Stimulated activated naive CD8-positive, alpha-beta T cell treated with anti-CD3 and anti-CD28 coated beads, Interleukin-15, Interleukin-2, amounts not matched to agents 100 ng/mL and 50 ng/mL, for 24 hours (primary cell): ENCODE measurements at regions not wholly inside any gene's neighbourhood (a gene's known extent, or its start where the extent isn't known, plus 50 kb on each side); places are given as distances from the start of the nearest gene placed in this dataset.

Experiments
- H3K27ac Mint-ChIP-seq: one replicate; pipeline ENCODE4 v1.8.0; 2021; ENCODE audit warnings: mild to moderate bottlenecking, mixed read lengths
- H3K27me3 Mint-ChIP-seq: one replicate; pipeline ENCODE4 v1.8.0; 2021; ENCODE audit warnings: mixed read lengths
- H3K36me3 Mint-ChIP-seq: one replicate; pipeline ENCODE4 v1.8.0; 2021; ENCODE audit warnings: low read depth, mixed read lengths
- H3K4me1 Mint-ChIP-seq: one replicate; pipeline ENCODE4 v1.8.0; 2021; ENCODE audit warnings: low read depth, mixed read lengths
- H3K4me3 Mint-ChIP-seq: one replicate; pipeline ENCODE4 v1.8.0; 2021; ENCODE audit warnings: mild to moderate bottlenecking, mixed read lengths
- H3K9me3 Mint-ChIP-seq: one replicate; pipeline ENCODE4 v1.8.0; 2021; ENCODE audit warnings: mixed read lengths

DNA sequence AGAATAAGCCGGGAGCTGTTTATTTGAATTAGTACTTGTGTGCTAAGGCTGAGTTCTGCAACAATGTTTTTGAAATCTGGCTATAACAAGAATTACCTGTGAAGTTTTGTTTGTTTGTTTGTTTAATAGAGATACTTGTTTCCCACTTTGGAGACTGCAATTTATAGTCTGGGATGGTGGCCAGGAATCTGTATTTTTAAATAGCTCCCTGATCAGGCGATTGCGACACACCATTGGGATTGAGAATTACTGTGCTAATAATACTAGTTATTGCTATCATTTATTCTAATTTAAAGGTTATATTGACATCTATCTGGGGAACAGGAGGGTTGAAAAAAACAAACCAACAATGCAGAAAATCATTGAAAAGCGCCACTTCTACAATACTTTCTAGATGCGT lies 951.6 kb upstream of the TENM3 start:
- H3K4me1 Mint-ChIP-seq = no peaks in the 10 kb centered on the region
- no peaks in the 10 kb centered on the region for H3K9me3 Mint-ChIP-seq
- no peaks in the 10 kb centered on the region for H3K36me3 Mint-ChIP-seq
- H3K27ac Mint-ChIP-seq = no peak overlapping the region
- H3K4me3 Mint-ChIP-seq = no peak overlapping the region
- no peaks in the 10 kb centered on the region for H3K27me3 Mint-ChIP-seq

DNA sequence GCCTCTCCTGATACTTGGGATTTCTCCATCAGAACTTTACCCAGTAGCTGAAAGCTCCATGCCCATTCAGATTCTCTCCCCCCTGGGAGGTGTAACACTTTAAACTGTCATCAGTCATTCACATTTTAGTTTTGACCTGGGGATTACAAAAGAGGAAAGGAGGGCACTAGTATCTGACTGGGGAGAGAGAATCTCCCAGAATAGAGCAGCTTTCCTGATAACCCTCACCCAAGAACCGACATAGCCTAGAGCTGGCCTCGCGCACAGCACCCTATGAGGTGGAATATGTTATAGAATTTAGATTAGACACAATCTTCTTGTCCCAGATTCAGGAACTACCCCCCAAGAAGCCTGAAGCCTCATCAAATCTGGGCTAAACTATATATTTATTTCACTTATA lies 950.2 kb upstream of the TENM3 start:
- no peak overlapping the region for H3K4me3 Mint-ChIP-seq
- no peak overlapping the region for H3K27ac Mint-ChIP-seq
- no peaks in the 10 kb centered on the region for H3K36me3 Mint-ChIP-seq
- no peaks in the 10 kb centered on the region for H3K9me3 Mint-ChIP-seq
- no peaks in the 10 kb centered on the region for H3K4me1 Mint-ChIP-seq
- no peaks in the 10 kb centered on the region for H3K27me3 Mint-ChIP-seq

DNA sequence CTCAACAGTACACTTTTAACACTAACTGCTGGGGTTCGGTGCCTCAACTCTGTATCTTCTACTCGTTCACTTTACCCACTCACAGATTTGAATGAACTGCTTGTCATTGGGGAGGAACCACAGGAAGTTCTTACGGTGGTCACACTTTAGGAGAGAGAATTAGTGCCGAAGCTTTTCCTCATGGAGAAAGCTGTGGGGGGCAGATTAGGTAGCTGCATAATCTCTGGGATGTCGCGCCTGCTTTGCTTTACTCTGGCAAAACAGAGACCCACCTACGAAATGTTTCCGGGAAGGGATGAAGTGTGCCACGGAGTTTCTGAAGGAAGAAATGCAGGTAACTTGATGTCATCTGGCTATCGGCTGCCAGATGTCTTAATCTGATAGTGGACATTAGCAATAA lies 949.7 kb upstream of the TENM3 start:
- Mint-ChIP-seq H3K4me3 (no peak overlapping the region), H3K36me3 (no peaks in the 10 kb centered on the region), H3K9me3 (no peaks in the 10 kb centered on the region), H3K4me1 (no peaks in the 10 kb centered on the region), H3K27ac (no peak overlapping the region), H3K27me3 (no peaks in the 10 kb centered on the region)

DNA sequence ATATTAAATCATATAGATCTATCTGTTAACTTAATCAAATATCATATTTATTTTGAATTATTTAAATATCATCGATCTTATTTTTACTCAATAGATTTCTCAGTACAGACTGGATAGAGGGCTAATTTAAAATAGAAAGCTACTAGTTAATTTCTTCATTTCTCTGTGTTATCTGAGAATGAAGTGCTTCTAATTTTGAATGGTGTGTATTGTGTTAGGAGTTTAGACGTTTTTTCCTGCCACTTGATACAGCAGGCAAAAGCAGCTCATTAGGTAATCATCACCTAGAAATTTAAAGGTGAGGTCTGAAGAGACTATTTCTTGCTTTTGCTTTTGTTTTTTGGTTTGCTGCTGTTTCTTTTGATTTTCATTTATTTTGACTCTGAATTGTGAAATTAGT lies 948.8 kb upstream of the TENM3 start:
- Mint-ChIP-seq H3K27me3 (no peaks in the 10 kb centered on the region), H3K36me3 (no peaks in the 10 kb centered on the region), H3K4me3 (no peak overlapping the region), H3K9me3 (no peaks in the 10 kb centered on the region), H3K27ac (no peak overlapping the region), H3K4me1 (no peaks in the 10 kb centered on the region)

DNA sequence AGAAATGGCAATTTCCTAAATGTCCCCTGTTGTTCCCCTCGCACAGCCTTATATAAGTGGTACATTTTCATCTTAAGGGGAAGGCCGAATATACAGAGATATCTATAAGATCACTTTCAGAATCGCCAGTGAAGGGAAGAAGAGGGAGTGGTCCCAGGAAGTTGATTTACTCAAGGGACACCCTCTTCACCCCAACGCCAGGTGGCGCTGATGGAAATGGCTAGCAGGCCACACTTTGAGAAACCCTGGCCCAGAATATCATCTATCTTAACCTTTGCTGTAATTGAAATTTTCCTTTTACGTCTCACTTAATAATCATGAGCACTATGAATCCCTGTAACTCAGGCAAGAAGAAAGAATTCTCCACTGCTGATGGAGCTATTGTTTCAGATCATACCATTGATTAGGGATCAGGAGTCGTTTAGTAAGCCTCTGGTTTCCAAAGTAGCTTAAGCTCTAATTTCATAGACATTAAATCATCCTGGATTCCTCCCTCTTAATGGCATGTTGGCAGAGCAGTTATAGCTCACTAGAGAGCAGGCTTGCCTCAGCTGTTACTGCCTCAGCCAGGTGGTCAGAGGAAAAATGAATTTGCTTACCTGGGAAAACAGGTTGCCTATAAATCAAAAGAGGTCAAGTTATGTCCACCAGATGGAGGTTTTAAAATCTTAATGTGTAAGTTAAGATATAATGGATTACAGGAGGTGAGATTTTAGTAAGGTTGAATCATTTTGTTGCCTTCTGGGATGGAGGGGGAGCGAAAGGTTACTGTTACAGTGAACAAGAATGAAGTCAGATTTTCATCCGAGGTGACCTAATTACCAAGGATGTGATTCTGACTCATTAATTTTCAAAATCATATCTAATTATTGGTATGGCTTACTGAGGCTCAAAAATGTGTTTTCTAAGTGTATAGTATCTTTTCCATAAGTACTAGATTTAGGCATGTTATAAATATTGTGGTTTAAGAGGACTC lies 941.2 kb upstream of the TENM3 start:
- no peaks in the 10 kb centered on the region for H3K4me1 Mint-ChIP-seq
- H3K9me3 Mint-ChIP-seq = no peaks in the 10 kb centered on the region
- no peak overlapping the region for H3K27ac Mint-ChIP-seq
- H3K27me3 Mint-ChIP-seq = no peaks in the 10 kb centered on the region
- H3K4me3 Mint-ChIP-seq = no peak overlapping the region
- H3K36me3 Mint-ChIP-seq = no peaks in the 10 kb centered on the region

DNA sequence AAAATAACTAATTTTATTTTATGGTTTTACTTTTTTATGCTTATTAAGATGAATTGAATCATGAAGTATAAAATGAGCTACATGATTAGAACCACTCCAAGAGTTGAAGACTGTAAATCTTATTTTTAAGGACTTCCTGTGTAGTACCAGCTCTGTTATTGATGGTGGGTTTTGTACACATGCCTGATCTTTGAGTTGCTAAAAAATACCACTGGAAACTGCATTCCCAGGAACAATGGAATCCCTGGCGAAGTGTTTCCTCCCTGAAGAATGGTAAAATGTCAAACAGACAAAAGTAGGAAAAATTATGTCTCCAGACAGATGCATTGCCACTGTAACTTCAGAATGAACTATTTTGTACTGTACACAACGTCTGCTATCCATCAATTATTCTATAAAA lies 935.4 kb upstream of the TENM3 start:
- H3K36me3 Mint-ChIP-seq = no peaks in the 10 kb centered on the region
- H3K4me3 Mint-ChIP-seq = no peak overlapping the region
- H3K4me1 Mint-ChIP-seq = no peaks in the 10 kb centered on the region
- H3K27ac Mint-ChIP-seq = no peak overlapping the region
- peaks cover 5% of the 10 kb centered on the region for H3K9me3 Mint-ChIP-seq
- H3K27me3 Mint-ChIP-seq = no peaks in the 10 kb centered on the region

DNA sequence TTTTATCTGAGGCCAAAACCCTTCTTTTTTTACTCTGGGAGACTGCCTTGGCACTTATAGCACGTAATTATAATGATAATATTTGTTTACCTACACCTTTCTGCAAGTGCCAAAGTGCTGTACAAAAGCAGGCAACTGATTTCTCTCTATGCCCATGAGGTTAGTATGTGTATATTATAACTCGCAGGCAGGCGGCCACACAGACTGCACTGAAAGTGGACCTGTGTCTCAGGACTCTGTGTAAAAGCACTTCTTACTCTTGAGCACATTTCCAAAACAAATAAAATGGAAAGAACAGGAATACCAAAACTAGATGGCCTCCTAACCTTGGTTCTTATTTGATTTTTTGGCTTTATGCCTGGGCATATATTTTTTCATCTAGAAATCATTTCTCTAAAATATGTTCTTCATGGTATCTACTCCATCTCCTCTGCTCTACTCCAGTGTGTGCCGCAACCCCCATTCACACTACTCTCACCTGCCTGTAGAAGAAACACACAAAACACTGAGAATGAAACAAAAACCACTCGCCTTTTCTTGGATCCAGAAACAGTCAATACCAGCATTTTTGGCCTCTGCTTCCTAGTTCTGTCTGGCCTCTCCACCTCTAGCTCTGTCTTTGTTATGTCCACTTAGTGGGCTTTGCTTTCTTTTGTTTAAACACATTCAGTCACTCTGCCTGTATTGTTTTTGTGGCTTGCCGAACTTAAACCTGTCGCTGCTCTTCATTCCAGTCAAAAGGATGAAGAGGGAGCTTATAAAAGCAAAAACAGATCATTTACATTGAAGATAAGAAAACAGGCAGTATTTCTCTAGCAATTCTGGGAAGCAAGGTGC lies 934.5 kb upstream of the TENM3 start:
- Mint-ChIP-seq H3K27ac (no peak overlapping the region), H3K4me3 (no peak overlapping the region), H3K9me3 (peaks cover 5% of the 10 kb centered on the region), H3K36me3 (no peaks in the 10 kb centered on the region), H3K4me1 (no peaks in the 10 kb centered on the region), H3K27me3 (no peaks in the 10 kb centered on the region)

DNA sequence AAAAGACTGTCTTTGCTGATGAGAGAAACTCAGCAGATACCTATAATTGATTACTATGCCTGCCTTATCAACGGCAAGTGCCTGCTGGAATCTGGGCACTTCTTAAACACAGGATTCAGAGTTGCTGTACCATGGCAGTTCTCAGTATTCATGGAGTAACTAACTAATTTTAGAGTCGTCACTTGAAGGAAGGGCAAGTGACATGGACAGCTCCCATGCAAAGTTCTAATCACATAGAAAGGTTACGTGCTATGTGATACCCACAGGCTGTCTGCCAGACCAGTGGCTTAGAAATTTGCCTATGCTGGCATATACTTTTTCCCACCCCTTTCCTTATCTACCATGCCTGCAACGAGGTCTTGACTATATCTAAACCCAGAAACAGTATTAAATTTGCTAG lies 931.1 kb upstream of the TENM3 start:
- no peaks in the 10 kb centered on the region for H3K27me3 Mint-ChIP-seq
- no peaks in the 10 kb centered on the region for H3K4me1 Mint-ChIP-seq
- peaks cover 5% of the 10 kb centered on the region for H3K9me3 Mint-ChIP-seq
- H3K27ac Mint-ChIP-seq = no peak overlapping the region
- H3K36me3 Mint-ChIP-seq = no peaks in the 10 kb centered on the region
- H3K4me3 Mint-ChIP-seq = no peak overlapping the region

DNA sequence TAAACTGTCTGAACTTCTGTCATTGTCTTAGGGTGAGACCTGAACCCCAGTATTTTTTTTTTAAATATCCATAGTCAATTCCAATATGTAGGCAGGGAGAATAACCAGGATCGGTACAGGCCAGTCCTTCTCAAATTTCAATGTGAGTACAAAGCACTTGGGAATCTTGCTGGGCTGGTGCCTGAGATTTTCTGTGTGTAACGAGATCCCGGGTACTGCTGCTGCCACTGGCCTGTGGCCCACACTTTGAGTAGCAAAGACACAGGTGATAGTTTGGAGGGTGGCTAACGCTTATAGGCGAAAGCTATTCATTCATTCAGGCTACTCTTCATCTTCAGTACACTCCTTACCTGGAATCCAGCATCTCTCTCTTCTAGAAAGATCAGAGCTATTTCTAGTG lies 923.6 kb upstream of the TENM3 start:
- no peak overlapping the region for H3K4me3 Mint-ChIP-seq
- no peaks in the 10 kb centered on the region for H3K4me1 Mint-ChIP-seq
- no peaks in the 10 kb centered on the region for H3K27me3 Mint-ChIP-seq
- no peaks in the 10 kb centered on the region for H3K36me3 Mint-ChIP-seq
- peaks cover 2% of the 10 kb centered on the region for H3K9me3 Mint-ChIP-seq
- H3K27ac Mint-ChIP-seq = no peak overlapping the region

DNA sequence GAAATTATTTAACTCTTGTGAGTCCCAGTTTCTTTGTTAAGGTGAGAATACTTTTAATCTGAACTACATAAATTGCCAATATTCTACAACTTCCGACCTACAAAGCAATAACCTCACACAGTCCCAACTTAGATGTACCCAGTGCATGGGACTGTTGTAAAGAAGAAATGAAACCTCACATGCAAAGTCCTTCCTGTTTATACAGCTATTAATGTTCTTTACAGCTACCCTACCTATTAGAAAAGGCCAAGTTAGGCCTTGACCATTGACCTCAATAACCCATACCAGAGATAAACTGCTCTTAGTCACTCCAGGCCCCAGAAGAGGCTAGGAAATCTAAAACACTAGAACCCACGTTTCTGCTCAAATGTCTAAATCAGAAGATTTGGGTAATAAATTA lies 920.1 kb upstream of the TENM3 start:
- Mint-ChIP-seq H3K36me3 (no peaks in the 10 kb centered on the region), H3K4me3 (no peak overlapping the region), H3K27ac (no peak overlapping the region), H3K27me3 (no peaks in the 10 kb centered on the region), H3K4me1 (no peaks in the 10 kb centered on the region), H3K9me3 (peaks cover 15% of the 10 kb centered on the region)

DNA sequence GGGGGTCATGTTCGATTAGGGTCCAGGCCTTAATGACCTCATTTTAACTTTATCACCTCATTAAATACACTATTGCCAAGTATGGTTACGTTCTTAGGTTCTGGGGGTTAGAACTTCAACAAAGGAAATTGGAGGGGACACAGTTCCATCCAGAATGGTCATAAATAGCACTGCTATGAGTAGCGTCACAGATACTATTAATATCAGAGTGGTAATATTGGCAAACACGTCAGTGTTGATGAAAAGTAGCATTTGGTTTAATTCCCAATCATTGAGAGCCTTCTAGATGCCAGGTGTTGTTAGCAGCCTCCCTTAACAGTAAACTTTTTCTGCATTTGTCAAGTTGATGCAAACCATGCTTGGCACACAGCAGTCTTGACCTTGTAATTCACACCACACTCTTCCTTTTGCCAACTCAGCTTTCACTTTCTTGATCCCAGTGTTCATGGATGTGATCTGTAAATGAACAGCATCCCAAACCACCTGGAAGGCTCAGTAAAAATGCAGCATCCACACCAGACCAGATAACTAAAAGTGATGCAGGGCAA lies 912.5 kb upstream of the TENM3 start:
- Mint-ChIP-seq H3K27me3 (no peaks in the 10 kb centered on the region), H3K9me3 (peaks cover 16% of the 10 kb centered on the region)

DNA sequence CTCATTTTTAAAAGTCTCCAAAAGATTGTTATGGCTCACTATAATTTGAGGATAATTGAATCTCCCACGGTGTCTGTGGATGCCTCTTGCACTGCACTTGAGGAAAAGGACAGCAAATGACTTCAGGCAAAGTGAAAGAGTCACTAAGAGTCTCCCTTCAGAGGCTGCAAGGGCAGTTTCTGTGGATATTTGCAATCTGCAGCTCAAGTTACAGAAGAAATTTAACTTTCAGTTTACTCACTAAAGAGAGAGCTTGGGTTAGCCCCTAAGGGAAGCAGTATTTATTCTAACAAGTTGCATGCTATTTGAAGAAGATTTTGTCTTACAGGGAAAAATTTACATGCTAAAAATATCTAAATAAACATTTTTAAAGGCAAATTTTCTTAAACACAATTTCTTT lies 912.0 kb upstream of the TENM3 start:
- Mint-ChIP-seq H3K9me3 (peaks cover 16% of the 10 kb centered on the region), H3K27ac (no peak overlapping the region), H3K4me3 (no peak overlapping the region), H3K27me3 (no peaks in the 10 kb centered on the region), H3K36me3 (no peaks in the 10 kb centered on the region), H3K4me1 (no peaks in the 10 kb centered on the region)

More for the DNA sequence above, 912.5 kb upstream of the TENM3 start:
- Mint-ChIP-seq H3K27ac (no peak overlapping the region), H3K36me3 (no peaks in the 10 kb centered on the region), H3K4me3 (no peak overlapping the region), H3K4me1 (no peaks in the 10 kb centered on the region)

DNA sequence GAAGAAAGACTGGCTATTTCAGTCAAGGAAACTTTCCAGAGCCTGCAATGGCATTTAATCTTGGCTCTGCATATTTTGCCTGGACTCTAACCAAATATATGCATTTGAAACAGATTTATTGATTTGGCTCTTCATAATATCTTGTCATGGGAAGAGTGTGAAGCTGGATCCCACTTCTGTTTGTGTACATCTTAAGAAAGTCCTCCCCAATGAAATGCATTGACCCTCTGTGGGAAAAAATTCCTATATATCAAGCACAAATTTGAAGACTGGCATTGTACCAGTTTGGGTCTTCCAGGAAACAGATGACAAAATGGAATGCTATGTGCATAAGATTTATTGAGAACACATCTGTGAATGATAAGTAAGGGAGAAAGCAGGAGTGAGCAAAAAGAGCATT lies 897.3 kb upstream of the TENM3 start:
- Mint-ChIP-seq H3K36me3 (no peaks in the 10 kb centered on the region), H3K4me3 (no peak overlapping the region), H3K9me3 (peaks cover 22% of the 10 kb centered on the region), H3K4me1 (no peaks in the 10 kb centered on the region), H3K27me3 (no peaks in the 10 kb centered on the region), H3K27ac (no peak overlapping the region)

DNA sequence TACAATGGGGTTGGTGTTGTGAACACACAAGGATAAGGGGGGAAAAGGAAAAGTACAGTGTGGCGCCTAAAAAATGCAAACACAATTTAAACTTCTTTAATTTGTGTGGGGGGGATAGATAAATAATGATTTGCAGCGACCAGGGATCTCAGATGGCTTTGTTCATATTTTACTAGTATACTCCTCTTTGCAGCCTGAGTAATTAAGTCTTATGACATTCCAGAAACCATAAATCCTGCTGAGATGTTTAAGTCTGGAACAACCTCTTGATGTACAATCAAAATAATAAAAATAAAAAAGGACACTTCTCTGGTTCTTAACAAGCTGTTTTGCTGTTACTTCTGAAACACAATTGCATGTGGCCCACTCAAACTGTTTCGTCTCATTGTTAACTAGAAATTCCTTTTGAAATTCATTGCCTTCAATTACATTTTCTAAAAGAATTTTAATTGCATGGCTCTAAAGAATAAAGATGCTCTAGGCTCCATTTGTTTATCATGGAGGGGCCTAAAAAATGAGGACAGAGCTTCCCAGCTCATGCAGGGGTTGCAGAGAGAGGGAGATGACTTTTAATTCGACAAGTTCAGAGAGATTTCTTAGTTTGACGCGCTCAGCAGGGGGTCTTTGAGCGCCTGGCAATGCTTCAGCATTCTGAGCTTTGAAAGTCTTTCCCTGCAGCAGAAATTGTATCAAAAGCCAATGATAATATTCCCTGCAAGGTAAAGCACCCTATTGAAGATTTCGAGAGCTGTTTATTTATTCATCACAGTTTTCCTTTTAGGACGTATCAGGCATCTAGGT lies 892.4 kb upstream of the TENM3 start:
- Mint-ChIP-seq H3K36me3 (no peaks in the 10 kb centered on the region), H3K27ac (no peak overlapping the region), H3K4me1 (no peaks in the 10 kb centered on the region), H3K4me3 (no peak overlapping the region), H3K9me3 (peaks cover 11% of the 10 kb centered on the region), H3K27me3 (no peaks in the 10 kb centered on the region)
